ENCODE measurements at regions not wholly inside any gene's neighbourhood (a gene's known extent, or its start where the extent isn't known, plus 50 kb on each side); places are given as distances from the start of the nearest gene placed in this dataset.

- H3K4me3 ChIP-seq (ENCODE audit: low read length) = peak overlapping the region; percentile 87
- TF ChIP-seq CTCF (conservative IDR thresholded peaks at IDR 0.05; ENCODE audit: low read depth, low read length) (peak; percentile 91), EZH2 (IDR thresholded peaks at IDR 0.05; ENCODE audit: low read length, unreplicated experiment) (no peak)
- no peaks in the 10 kb centered on the region for H3F3A ChIP-seq (ENCODE audit: low read length, unreplicated experiment)
- no peaks in the 10 kb centered on the region for H3K9me3 ChIP-seq (ENCODE audit: low read length)
- H3K4me1 ChIP-seq (ENCODE audit: insufficient read depth, low read length) = peaks cover 15% of the 10 kb centered on the region
- H3K4me2 ChIP-seq (ENCODE audit: low read length) = peak overlapping the region; percentile 100
- peak overlapping the region; percentile 90 for H2AFZ ChIP-seq (ENCODE audit: low read length)
- ATAC-seq (peak; percentile 65), DNase-seq (peak; percentile 84)
- H4K20me1 ChIP-seq (ENCODE audit: low read length) = no peaks in the 10 kb centered on the region
- intact Hi-C loops (cut with micrococcal nuclease) = loop anchor here (1.0 kb wide), 3 partner anchors 82 to 289 kb away; partner anchors contain the start of genes CYB5RL and MRPL37
- H3K9me2 ChIP-seq (replicated peaks; ENCODE audit: low read length) = no peaks in the 10 kb centered on the region
- POLR2A ChIA-PET (ENCODE audit: unreplicated experiment) = interaction anchor here (0.5 to 1.0 kb wide), 4 partner anchors 81 to 354 kb away, joined by 3 to 22 read pairs (median 4); partner anchors contain the start of genes MRPL37 and SSBP3
- CTCF ChIA-PET = interaction anchor here (0.6 to 1.5 kb wide), 23 partner anchors 10 to 543 kb away, joined by 3 to 28 read pairs (median 9); partner anchors contain the start of genes CYB5RL, LRRC42, MRPL37 and SSBP3
- H3K36me3 ChIP-seq (ENCODE audit: low read depth, low read length) = no peaks in the 10 kb centered on the region
- no peaks in the 10 kb centered on the region for H3K79me2 ChIP-seq (ENCODE audit: low read length)
- no peaks in the 10 kb centered on the region for H3K27me3 ChIP-seq (ENCODE audit: low read length)
- BruUV-seq (replicated peaks) = TSS peak; percentile 52
- peak overlapping the region; percentile 45 for H3K27ac ChIP-seq (ENCODE audit: low read length)
- H3K9ac ChIP-seq (ENCODE audit: low read length) = peak overlapping the region; percentile 60
These were observed 59.0 kb upstream of the ACOT11 start for GRCh38 chr1:54488779-54489626.

DNA sequence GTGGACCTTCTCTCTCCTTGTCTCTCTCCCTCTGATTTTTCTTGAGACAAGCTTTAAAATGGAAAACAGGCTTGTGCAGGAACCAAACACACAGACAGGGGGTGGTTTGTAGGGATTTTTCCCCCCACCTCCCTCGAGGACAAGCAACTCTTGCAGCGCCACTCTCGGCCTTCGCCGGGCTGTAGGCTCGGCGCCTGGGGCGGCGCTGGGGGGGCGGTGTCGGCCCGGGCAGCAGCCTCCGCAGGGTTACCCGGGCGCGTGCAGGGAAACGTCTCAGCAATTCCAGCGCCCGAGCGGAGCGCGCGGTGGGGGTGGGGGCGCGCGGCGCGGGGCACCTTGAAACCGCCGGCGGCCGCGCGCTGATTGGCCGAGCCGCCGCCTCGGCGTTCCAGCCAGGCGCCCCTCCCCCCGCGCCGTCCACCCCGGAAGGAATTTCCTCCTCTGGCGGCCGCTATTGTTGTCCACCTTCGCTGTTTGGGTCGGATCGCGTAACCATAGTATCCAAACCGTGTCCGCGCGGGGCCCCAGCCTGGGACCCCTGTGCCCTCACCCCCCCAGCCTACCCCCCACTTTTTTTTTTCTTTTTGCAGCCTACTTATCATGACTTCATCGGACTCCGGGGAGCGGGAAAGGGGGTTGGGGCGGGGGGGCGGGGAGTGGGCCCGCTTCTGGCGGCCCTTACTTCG is 59.8 kb upstream of the ACOT11 start:
- H3K79me2 ChIP-seq (ENCODE audit: low read length) = no peaks in the 10 kb centered on the region
- H3F3A ChIP-seq (ENCODE audit: low read length, unreplicated experiment) = no peaks in the 10 kb centered on the region
- H3K4me1 ChIP-seq (ENCODE audit: insufficient read depth, low read length) = peaks cover 15% of the 10 kb centered on the region
- ChIA-PET POLR2A (ENCODE audit: unreplicated experiment) (no interaction called here), CTCF (interaction anchor here (0.6 to 0.8 kb wide), 3 partner anchors 81 to 138 kb away, joined by 3 to 6 read pairs (median 4); partner anchors contain the start of gene SSBP3)
- 0 out of 2 replicates have a peak, but pooled peaks have one; percentile 9 for TF ChIP-seq CTCF (conservative IDR thresholded peaks at IDR 0.05; ENCODE audit: low read depth, low read length)
- TF ChIP-seq EZH2 (IDR thresholded peaks at IDR 0.05; ENCODE audit: low read length, unreplicated experiment) = no peak
- TF ChIP-seq EZH2phosphoT487 (IDR thresholded peaks at IDR 0.05; ENCODE audit: borderline replicate concordance, low read length) = peak; percentile 83
- H3K27me3 ChIP-seq (ENCODE audit: low read length) = no peaks in the 10 kb centered on the region
- H3K4me2 ChIP-seq (ENCODE audit: low read length) = peak overlapping the region; percentile 100
- H3K9me3 ChIP-seq (ENCODE audit: low read length) = no peaks in the 10 kb centered on the region
- peak overlapping the region; percentile 60; the same call in 1 of the 2 replicates for H3K9ac ChIP-seq (ENCODE audit: low read length)
- peak; percentile 92 for DNase-seq
- peak overlapping the region; percentile 94 for H2AFZ ChIP-seq (ENCODE audit: low read length)
- no TSS peak for BruUV-seq (replicated peaks)
- intact Hi-C loops (cut with micrococcal nuclease) = loop anchor here (1.0 kb wide), 3 partner anchors 81 to 288 kb away; partner anchors contain the start of genes CYB5RL and MRPL37
- H4K20me1 ChIP-seq (ENCODE audit: low read length) = no peaks in the 10 kb centered on the region
- peak overlapping the region; percentile 87 for H3K4me3 ChIP-seq (ENCODE audit: low read length)
- ATAC-seq = peak; percentile 74
- H3K27ac ChIP-seq (ENCODE audit: low read length) = no peak overlapping the region; the same call in 1 of the 2 replicates
- no peaks in the 10 kb centered on the region for H3K36me3 ChIP-seq (ENCODE audit: low read depth, low read length)
- no peaks in the 10 kb centered on the region for H3K9me2 ChIP-seq (replicated peaks; ENCODE audit: low read length)

Data from PC-3 (cell line).